Endothelial cell of umbilical vein (primary cell): ENCODE measurements at regions not wholly inside any gene's neighbourhood (a gene's known extent, or its start where the extent isn't known, plus 50 kb on each side); places are given as distances from the start of the nearest gene placed in this dataset.

Experiments used
- BruUV-seq: library from RNA; stranded (reverse); fragments of 400-500 nt; replicated peaks from 2 replicates; lab custom pipeline; 2021; lab: Mats Ljungman, UMichigan
- CTCF ChIA-PET: fragments of 300-600, 350-600 bp; sonication (Branson Sonifier 250); formaldehyde crosslinking; loops from one replicate; lab custom pipeline; 2021; ENCODE audit warnings: antibody characterized with exemption, inconsistent platforms; lab: Charles Lee
- POLR2A ChIA-PET: fragments of 300-600, 350-600 bp; sonication (Branson Sonifier 250); formaldehyde crosslinking; loops from one replicate; lab custom pipeline; 2021; ENCODE audit warnings: antibody characterized with exemption, inconsistent platforms; lab: Charles Lee
- DNase-seq: peaks from one replicate; pipeline ENCODE4 v3.0.0-alpha.2; 2011; ENCODE audit warnings: low read depth, low spot score
- FAIRE-seq: peaks from 2 replicates; lab custom pipeline; 2011; peaks lifted over from hg19 to GRCh38; lab: Jason Lieb, UNC
- H2AFZ ChIP-seq: 2 replicates; pipeline ENCODE4 v1.6.0; 2012; ENCODE audit warnings: low read depth, low read length, control low read depth, inconsistent platforms
- H3K27ac ChIP-seq: 2 replicates; pipeline ENCODE4 v1.5.1; 2011; ENCODE audit warnings: low read depth, mild to moderate bottlenecking, control low read depth, low read length, moderate library complexity; ENCODE audit not compliant: insufficient read depth
- H3K27me3 ChIP-seq, 2 experiments: 2 replicates each; pipeline versions ENCODE4 v1.6.0 to v1.6.1; 2011; ENCODE audit warnings: low read length in 2 of 2, mixed read lengths in 1 of 2; ENCODE audit not compliant: control insufficient read depth in 2 of 2, insufficient read depth in 2 of 2
- H3K36me3 ChIP-seq, 2 experiments: 2 replicates in 1 of 2; 3 replicates in 1 of 2; pipeline ENCODE4 v1.5.1; 2011; ENCODE audit warnings: low read length in 2 of 2, mild to moderate bottlenecking in 1 of 2, moderate library complexity in 1 of 2; ENCODE audit not compliant: control insufficient read depth in 2 of 2, insufficient read depth in 2 of 2; ENCODE audit errors: extremely low read depth in 1 of 2
- H3K4me1 ChIP-seq: 3 replicates; pipeline ENCODE4 v1.5.1; 2011; ENCODE audit warnings: mild to moderate bottlenecking, low read length; ENCODE audit not compliant: control insufficient read depth, insufficient read depth; ENCODE audit errors: extremely low read depth
- H3K4me2 ChIP-seq: 2 replicates; pipeline ENCODE4 v1.6.1; 2011; ENCODE audit warnings: low read length, control low read depth, mixed read lengths; ENCODE audit not compliant: insufficient read depth
- H3K4me3 ChIP-seq, 3 experiments: fragments of 200-600 bp in 1 of 3; sonication (generic), shearing (Covaris generic) in 1 of 3; replicated peaks in 1 of 3; 2 replicates each; pipeline ENCODE4 v1.5.1; 2011 to 2016; ENCODE audit warnings: control low read depth in 3 of 3, low read length in 3 of 3, mild to moderate bottlenecking in 2 of 3, inconsistent platforms in 1 of 3, low read depth in 1 of 3, moderate library complexity in 1 of 3; ENCODE audit not compliant: insufficient read depth in 1 of 3
- H3K79me2 ChIP-seq: 2 replicates; pipeline ENCODE4 v1.6.0; 2012; ENCODE audit warnings: low read length, inconsistent platforms; ENCODE audit not compliant: control insufficient read depth, insufficient read depth
- H3K9ac ChIP-seq: replicated peaks from 2 replicates; pipeline ENCODE3; 2011; ENCODE audit warnings: low read length, control low read depth; ENCODE audit not compliant: insufficient read depth; ENCODE audit errors: extremely low read depth
- H3K9me1 ChIP-seq: replicated peaks from 3 replicates; pipeline ENCODE4 v1.6.0; 2011; ENCODE audit warnings: mild to moderate bottlenecking, low read length; ENCODE audit not compliant: control insufficient read depth, insufficient read depth; ENCODE audit errors: extremely low read depth
- H3K9me3 ChIP-seq: replicated peaks from 2 replicates; pipeline ENCODE4 v1.5.1; 2012; ENCODE audit warnings: low read length, inconsistent platforms; ENCODE audit not compliant: control insufficient read depth, insufficient read depth
- H4K20me1 ChIP-seq: replicated peaks from 2 replicates; pipeline ENCODE3; 2011; ENCODE audit warnings: mild to moderate bottlenecking, low read length; ENCODE audit not compliant: control insufficient read depth, insufficient read depth; ENCODE audit errors: extremely low read depth
- CTCF ChIP-seq, 2 donors: IDR thresholded peaks; 1 replicate in 1 of 2; 2 replicates in 1 of 2; pipeline ENCODE4 v1.5.1; 2011; ENCODE audit warnings: low read length in 2 of 2, mild to moderate bottlenecking in 2 of 2, moderate library complexity in 2 of 2, control low read depth in 1 of 2, inconsistent platforms in 1 of 2, low read depth in 1 of 2; ENCODE audit not compliant: insufficient read depth in 1 of 2; ENCODE audit errors: extremely low read depth in 1 of 2
- EZH2 ChIP-seq: IDR thresholded peaks from 2 replicates; pipeline ENCODE4 v1.6.1; 2012; ENCODE audit warnings: borderline replicate concordance, low read depth, mild to moderate bottlenecking, moderate library complexity, low read length, inconsistent platforms; ENCODE audit not compliant: severe bottlenecking
- FOS ChIP-seq: IDR thresholded peaks from 2 replicates; pipeline ENCODE4 v1.6.1; 2011; ENCODE audit warnings: mild to moderate bottlenecking, low read length, moderate library complexity, borderline replicate concordance; ENCODE audit not compliant: insufficient read depth
- GATA2 ChIP-seq: IDR thresholded peaks from 2 replicates; pipeline ENCODE4 v1.7.0; 2011; ENCODE audit warnings: low read depth, mild to moderate bottlenecking, moderate library complexity, mixed read lengths, low read length; ENCODE audit not compliant: insufficient read length, insufficient read depth
- JUN ChIP-seq: IDR thresholded peaks from 2 replicates; pipeline ENCODE4 v1.6.1; 2011; ENCODE audit warnings: borderline replicate concordance, low read depth; ENCODE audit not compliant: insufficient read length, insufficient read depth
- MAX ChIP-seq: IDR thresholded peaks from 2 replicates; pipeline ENCODE4 v1.6.1; 2011; ENCODE audit not compliant: insufficient read depth, insufficient read length
- MYC ChIP-seq: IDR thresholded peaks from one replicate; pipeline ENCODE4 v1.6.1; 2011; ENCODE audit warnings: mild to moderate bottlenecking, low read depth, low read length
- POLR2A ChIP-seq: IDR thresholded peaks from 2 replicates; pipeline ENCODE4 v1.6.1; 2012; ENCODE audit warnings: low read depth, mild to moderate bottlenecking, control low read depth, low read length
- POLR2AphosphoS5 ChIP-seq: IDR thresholded peaks from 2 replicates; pipeline ENCODE4 v1.6.1; 2012; ENCODE audit warnings: low read depth, mild to moderate bottlenecking, control low read depth, low read length, moderate library complexity; ENCODE audit not compliant: insufficient read depth
- dilution Hi-C: fragments of 300-500 bp; cut with MboI; formaldehyde crosslinking; loops from one replicate; pipeline ENCODE4 v1.15.0; 2019; ENCODE audit warnings: low sequenced_read_pairs; ENCODE audit not compliant: extremely low pct_ligation_motif_present
- intact Hi-C: fragments of 100-400 bp; cut with micrococcal nuclease; formaldehyde crosslinking; loops from one replicate; pipeline ENCODE4 v1.10.0; 2022

GRCh38 chr5:6858419-6858818, 145.2 kb downstream of the TENT4A start:
- no peak overlapping the region for H3K4me3 ChIP-seq
- POLR2A ChIA-PET: no interaction called here
- dilution Hi-C loops (no loop called here), intact Hi-C loops (no loop called here)
- no peak for DNase-seq
- TF ChIP-seq CTCF (IDR thresholded peaks at IDR 0.05; ENCODE audit: extremely low read depth in 1 of 2, insufficient read depth in 1 of 2, low read depth in 1 of 2, low read length in 2 of 2) (no peak), JUN (no peak), GATA2 (no peak), POLR2A (no peak), POLR2AphosphoS5 (no peak), MAX (no peak)
- H4K20me1 ChIP-seq: no peaks in the 10 kb centered on the region
- no peaks in the 10 kb centered on the region for H3K79me2 ChIP-seq
- no peak overlapping the region for H3K27ac ChIP-seq
- H3K27me3 ChIP-seq: no peaks in the 10 kb centered on the region
- no peak overlapping the region for H2AFZ ChIP-seq
- H3K9me1 ChIP-seq: no peaks in the 10 kb centered on the region
- no peak for FAIRE-seq
- no TSS peak for BruUV-seq
- H3K36me3 ChIP-seq: no peaks in the 10 kb centered on the region
- no peak overlapping the region for H3K4me2 ChIP-seq
- H3K9me3 ChIP-seq: no peaks in the 10 kb centered on the region
- CTCF ChIA-PET: no interaction called here
- no peak overlapping the region for H3K9ac ChIP-seq
- H3K4me1 ChIP-seq: no peaks in the 10 kb centered on the region

- no peak overlapping the region for H3K4me3 ChIP-seq
- H3K4me2 ChIP-seq: no peak overlapping the region
- BruUV-seq: no TSS peak
- CTCF ChIA-PET: no interaction called here
- H3K9me3 ChIP-seq: no peaks in the 10 kb centered on the region
- H3K27ac ChIP-seq: no peak overlapping the region
- intact Hi-C loops: no loop called here
- dilution Hi-C loops: no loop called here
- H2AFZ ChIP-seq: no peak overlapping the region
- TF ChIP-seq EZH2 (no peak), JUN (no peak), POLR2AphosphoS5 (no peak), GATA2 (no peak), CTCF (IDR thresholded peaks at IDR 0.05; ENCODE audit: extremely low read depth in 1 of 2, insufficient read depth in 1 of 2, low read depth in 1 of 2, low read length in 2 of 2) (no peak), MYC (no peak), FOS (no peak), MAX (no peak), POLR2A (no peak)
- POLR2A ChIA-PET: no interaction called here
- H3K27me3 ChIP-seq: no peaks in the 10 kb centered on the region
- no peaks in the 10 kb centered on the region for H3K9me1 ChIP-seq
- H4K20me1 ChIP-seq: no peaks in the 10 kb centered on the region
- no peaks in the 10 kb centered on the region for H3K36me3 ChIP-seq
- DNase-seq (no peak), FAIRE-seq (no peak)
- H3K79me2 ChIP-seq: no peaks in the 10 kb centered on the region
- no peaks in the 10 kb centered on the region for H3K4me1 ChIP-seq
- no peak overlapping the region for H3K9ac ChIP-seq
These were observed 145.8 kb downstream of the TENT4A start for GRCh38 chr5:6859023-6859422.
